MCF 10A (cell line): ENCODE measurements at regions not wholly inside any gene's neighbourhood (a gene's known extent, or its start where the extent isn't known, plus 50 kb on each side); places are given as distances from the start of the nearest gene placed in this dataset.

Source experiments
- BruUV-seq: library from RNA; stranded (reverse); fragments of 400-500 nt; replicated peaks from 2 replicates; lab custom pipeline; 2021; lab: Mats Ljungman, UMichigan
- CTCF ChIA-PET: fragments of 300-600 bp; sonication (Branson Sonifier 250); formaldehyde crosslinking; extraction: SDS; loops from one replicate; lab custom pipeline; 2021; ENCODE audit warnings: antibody characterized with exemption, inconsistent platforms; lab: Yijun Ruan, JAX
- POLR2A ChIA-PET: fragments of 300-600, 350-650 bp; sonication (Branson Sonifier 250); formaldehyde crosslinking; extraction: SDS; loops from one replicate; lab custom pipeline; 2020; ENCODE audit warnings: antibody characterized with exemption, inconsistent platforms; lab: Yijun Ruan, JAX
- DNase-seq: peaks from one replicate; pipeline ENCODE4 v3.0.0-alpha.2; 2018; ENCODE audit not compliant: unreplicated experiment
- H3K27ac Mint-ChIP-seq: one replicate; pipeline ENCODE4 v1.8.0; 2022; ENCODE audit warnings: mild to moderate bottlenecking, low read depth, mixed read lengths; ENCODE audit not compliant: unreplicated experiment
- H3K27me3 Mint-ChIP-seq: one replicate; pipeline ENCODE4 v1.8.0; 2022; ENCODE audit warnings: mixed read lengths; ENCODE audit not compliant: insufficient read depth, unreplicated experiment
- H3K36me3 Mint-ChIP-seq: one replicate; pipeline ENCODE4 v1.8.0; 2022; ENCODE audit warnings: mild to moderate bottlenecking, moderate library complexity, mixed read lengths; ENCODE audit not compliant: insufficient read depth, unreplicated experiment
- H3K4me1 Mint-ChIP-seq: one replicate; pipeline ENCODE4 v1.8.0; 2022; ENCODE audit warnings: mixed read lengths; ENCODE audit not compliant: insufficient read depth, unreplicated experiment
- H3K4me3 Mint-ChIP-seq: one replicate; pipeline ENCODE4 v1.8.0; 2022; ENCODE audit warnings: mild to moderate bottlenecking, moderate library complexity, mixed read lengths; ENCODE audit not compliant: unreplicated experiment
- H3K9me3 Mint-ChIP-seq: one replicate; pipeline ENCODE4 v1.8.0; 2022; ENCODE audit warnings: mixed read lengths; ENCODE audit not compliant: unreplicated experiment
- intact Hi-C: fragments of 100-400 bp; cut with micrococcal nuclease; formaldehyde crosslinking; loops from 2 replicates; pipeline ENCODE4 v1.14.1; 2022
- TF ChIP-seq, protein P1 (sequence below): fragments of 200-600 bp; IDR thresholded peaks from one replicate; pipeline ENCODE4 v1.8.0; 2022; ENCODE audit warnings: antibody characterized with exemption, mild to moderate bottlenecking; ENCODE audit not compliant: unreplicated experiment

DNA sequence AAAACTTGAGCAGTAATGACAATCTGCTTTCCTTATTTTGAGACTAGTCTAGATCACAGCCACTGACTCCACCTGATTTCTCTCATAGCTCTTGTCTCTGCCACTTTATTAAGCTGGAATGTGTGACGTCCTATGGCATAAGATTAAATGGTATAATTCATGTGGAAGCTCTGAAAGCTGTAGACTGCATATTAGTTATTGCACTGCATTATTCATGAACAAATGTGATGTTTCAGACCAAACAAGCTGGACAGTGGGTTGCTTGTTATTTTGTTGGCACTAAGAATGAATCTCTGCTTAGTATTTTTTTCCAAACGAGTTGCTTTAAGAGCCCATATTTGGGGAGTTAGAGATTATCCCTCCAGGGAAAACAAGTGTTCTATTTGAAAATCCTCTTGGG is 1218.5 kb downstream of the SUCLG1 start:
- no TSS peak for BruUV-seq
- Mint-ChIP-seq H3K36me3 (no peaks in the 10 kb centered on the region), H3K9me3 (no peaks in the 10 kb centered on the region), H3K27me3 (no peaks in the 10 kb centered on the region), H3K4me1 (no peaks in the 10 kb centered on the region), H3K27ac (no peak overlapping the region), H3K4me3 (no peak overlapping the region)
- ChIA-PET CTCF (no interaction called here), POLR2A (no interaction called here)
- TF ChIP-seq, protein P1, sequence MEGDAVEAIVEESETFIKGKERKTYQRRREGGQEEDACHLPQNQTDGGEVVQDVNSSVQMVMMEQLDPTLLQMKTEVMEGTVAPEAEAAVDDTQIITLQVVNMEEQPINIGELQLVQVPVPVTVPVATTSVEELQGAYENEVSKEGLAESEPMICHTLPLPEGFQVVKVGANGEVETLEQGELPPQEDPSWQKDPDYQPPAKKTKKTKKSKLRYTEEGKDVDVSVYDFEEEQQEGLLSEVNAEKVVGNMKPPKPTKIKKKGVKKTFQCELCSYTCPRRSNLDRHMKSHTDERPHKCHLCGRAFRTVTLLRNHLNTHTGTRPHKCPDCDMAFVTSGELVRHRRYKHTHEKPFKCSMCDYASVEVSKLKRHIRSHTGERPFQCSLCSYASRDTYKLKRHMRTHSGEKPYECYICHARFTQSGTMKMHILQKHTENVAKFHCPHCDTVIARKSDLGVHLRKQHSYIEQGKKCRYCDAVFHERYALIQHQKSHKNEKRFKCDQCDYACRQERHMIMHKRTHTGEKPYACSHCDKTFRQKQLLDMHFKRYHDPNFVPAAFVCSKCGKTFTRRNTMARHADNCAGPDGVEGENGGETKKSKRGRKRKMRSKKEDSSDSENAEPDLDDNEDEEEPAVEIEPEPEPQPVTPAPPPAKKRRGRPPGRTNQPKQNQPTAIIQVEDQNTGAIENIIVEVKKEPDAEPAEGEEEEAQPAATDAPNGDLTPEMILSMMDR: no peak
- intact Hi-C loops: no loop called here
- no peak for DNase-seq

DNA sequence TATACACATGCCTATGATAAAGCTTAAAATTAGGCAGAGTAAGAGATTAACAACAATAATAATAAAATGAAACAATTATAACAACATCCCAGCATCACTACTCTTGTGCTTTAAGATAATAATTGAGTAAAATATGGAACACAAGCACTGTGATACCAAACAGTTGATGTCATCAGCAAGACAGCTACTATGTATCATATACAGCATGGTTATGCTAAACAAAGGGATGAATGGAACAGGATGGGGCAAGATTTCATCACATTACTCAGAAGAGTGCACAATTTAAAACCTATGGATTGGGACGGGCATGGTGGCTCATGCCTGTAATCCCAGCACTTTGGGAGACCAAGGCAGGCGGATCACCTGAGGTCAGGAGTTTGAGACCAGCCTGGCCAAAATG is 1221.0 kb downstream of the SUCLG1 start:
- Mint-ChIP-seq H3K4me3 (no peak overlapping the region), H3K36me3 (no peaks in the 10 kb centered on the region), H3K9me3 (no peaks in the 10 kb centered on the region), H3K27ac (no peak overlapping the region), H3K4me1 (no peaks in the 10 kb centered on the region), H3K27me3 (no peaks in the 10 kb centered on the region)
- TF ChIP-seq, protein P1: no peak
- intact Hi-C loops: no loop called here
- no peak for DNase-seq
- BruUV-seq: no TSS peak
- ChIA-PET CTCF (no interaction called here), POLR2A (no interaction called here)

DNA sequence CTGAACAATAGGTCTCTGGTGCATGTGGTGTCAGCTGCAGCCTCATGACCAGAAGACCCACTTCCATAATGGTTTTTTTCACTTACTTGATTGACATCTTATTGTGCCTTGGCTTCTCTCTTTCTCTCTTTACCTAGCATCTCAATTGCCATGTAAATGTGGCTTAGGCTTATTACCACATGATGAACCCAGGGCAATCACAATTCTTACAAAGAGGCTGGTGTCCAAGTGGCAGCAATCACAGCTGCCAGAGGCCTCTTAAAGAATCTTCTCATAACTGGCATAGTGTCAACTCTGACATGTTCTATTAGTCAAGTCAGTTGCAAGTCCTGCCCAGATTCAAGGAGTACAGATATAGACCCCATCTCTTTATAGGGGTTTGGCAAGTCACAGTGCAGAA is 1224.8 kb downstream of the SUCLG1 start:
- Mint-ChIP-seq H3K9me3 (no peaks in the 10 kb centered on the region), H3K4me1 (no peaks in the 10 kb centered on the region), H3K27me3 (no peaks in the 10 kb centered on the region), H3K27ac (no peak overlapping the region), H3K4me3 (no peak overlapping the region), H3K36me3 (no peaks in the 10 kb centered on the region)
- no TSS peak for BruUV-seq
- DNase-seq: no peak
- ChIA-PET CTCF (interaction anchor here (0.6 to 1.1 kb wide), 5 partner anchors 12 to 986 kb away, joined by 3 to 5 read pairs (median 4); no protein-coding TSS in a partner anchor), POLR2A (no interaction called here)
- intact Hi-C loops: no loop called here
- TF ChIP-seq, protein P1: no peak

DNA sequence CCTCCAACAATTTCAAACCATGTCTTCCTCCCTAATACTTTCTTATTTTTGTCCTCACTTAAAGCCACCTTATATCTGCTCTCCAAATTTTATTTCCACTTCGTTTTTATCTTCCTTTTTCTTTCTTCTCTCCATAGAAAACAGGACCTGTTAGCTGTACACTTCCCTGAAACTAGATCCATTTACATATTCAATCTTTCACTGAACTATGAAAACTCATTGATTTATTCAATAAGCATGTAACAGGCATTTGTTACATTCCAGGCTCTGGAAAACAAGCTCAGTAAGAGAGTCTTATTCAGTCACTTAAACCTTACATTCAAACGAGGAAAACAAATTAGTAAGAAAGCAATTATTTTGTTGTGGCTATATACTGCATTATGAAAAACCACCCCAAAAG is 1225.3 kb downstream of the SUCLG1 start:
- POLR2A ChIA-PET: no interaction called here
- no peaks in the 10 kb centered on the region for H3K9me3 Mint-ChIP-seq
- H3K4me1 Mint-ChIP-seq: no peaks in the 10 kb centered on the region
- H3K4me3 Mint-ChIP-seq: no peak overlapping the region
- intact Hi-C loops: no loop called here
- TF ChIP-seq, protein P1: no peak
- CTCF ChIA-PET: interaction anchor here (0.6 to 1.1 kb wide), 5 partner anchors 12 to 1071 kb away, joined by 3 to 5 read pairs (median 4); no protein-coding TSS in a partner anchor
- H3K27ac Mint-ChIP-seq: no peak overlapping the region
- BruUV-seq: no TSS peak
- no peaks in the 10 kb centered on the region for H3K27me3 Mint-ChIP-seq
- DNase-seq: no peak
- no peaks in the 10 kb centered on the region for H3K36me3 Mint-ChIP-seq
